K562 (cell line): ENCODE measurements at regions not wholly inside any gene's neighbourhood (a gene's known extent, or its start where the extent isn't known, plus 50 kb on each side); places are given as distances from the start of the nearest gene placed in this dataset.

Experiments
- ATAC-seq: fragments of 200-7000 bp; cut with Tn5 transposase; 3 replicates; pipeline ENCODE4 v1.9.1; 2020; ENCODE audit warnings: moderate library complexity
- BruUV-seq: library from RNA; stranded (reverse); fragments of 400-500 nt; replicated peaks from 2 replicates; lab custom pipeline; 2021; lab: Mats Ljungman, UMichigan
- CTCF ChIA-PET: fragments of 300-600 bp; formaldehyde crosslinking; extraction: SDS; loops from one replicate; lab custom pipeline; 2021; ENCODE audit warnings: low intra/inter-chr PET ratio; lab: Yijun Ruan, JAX
- POLR2A ChIA-PET: fragments of 300-600, 350-650 bp; sonication (Branson Sonifier 250); formaldehyde crosslinking; extraction: SDS; loops from one replicate; lab custom pipeline; 2021; ENCODE audit warnings: antibody characterized with exemption, inconsistent platforms; lab: Yijun Ruan, JAX
- DNase-seq, 4 experiments: peaks; one replicate each; pipeline versions ENCODE4 v3.0.0 to v3.0.0-alpha.2; 2011 to 2018; ENCODE audit warnings: low spot score in 3 of 4, mixed read lengths in 3 of 4; ENCODE audit errors: extremely low read depth in 1 of 4
- FAIRE-seq: peaks from 2 replicates; lab custom pipeline; 2011; peaks lifted over from hg19 to GRCh38; lab: Jason Lieb, UNC
- H2AFZ ChIP-seq: 2 replicates; pipeline ENCODE4 v1.6.0; 2011; ENCODE audit warnings: low read depth, low read length, control low read depth, inconsistent platforms
- H3K27ac ChIP-seq: fragments of 200-600 bp; 3 replicates; pipeline ENCODE4 v1.8.0; 2011; ENCODE audit warnings: low read depth, mild to moderate bottlenecking, control low read depth, inconsistent platforms, low read length, moderate library complexity, mixed read lengths; ENCODE audit errors: extremely low read depth
- H3K27me3 ChIP-seq, 2 experiments: fragments of 300-600 bp in 1 of 2; 2 replicates in 1 of 2; 3 replicates in 1 of 2; pipeline versions ENCODE4 v1.6.0 to v1.8.0; 2011; ENCODE audit warnings: inconsistent platforms in 2 of 2, low read length in 2 of 2, mild to moderate bottlenecking in 1 of 2, mixed read lengths in 1 of 2, moderate library complexity in 1 of 2; ENCODE audit not compliant: control insufficient read depth in 2 of 2, insufficient read depth in 2 of 2
- H3K36me3 ChIP-seq: fragments of 300-600 bp; 3 replicates; pipeline ENCODE4 v1.8.0; 2011; ENCODE audit warnings: mild to moderate bottlenecking, low read length, inconsistent platforms; ENCODE audit not compliant: control insufficient read depth, insufficient read depth
- H3K4me1 ChIP-seq, 2 experiments: fragments of 200-600 bp in 1 of 2; replicated peaks in 1 of 2; 2 replicates in 1 of 2; 3 replicates in 1 of 2; pipeline versions ENCODE4 v1.5.1 to v1.8.0; 2011; ENCODE audit warnings: inconsistent platforms in 2 of 2, low read length in 2 of 2, mild to moderate bottlenecking in 1 of 2, mixed read lengths in 1 of 2, moderate library complexity in 1 of 2; ENCODE audit not compliant: control insufficient read depth in 2 of 2, insufficient read depth in 2 of 2
- H3K4me2 ChIP-seq: 2 replicates; pipeline ENCODE4 v1.6.1; 2011; ENCODE audit warnings: low read length, control low read depth, inconsistent platforms, mixed read lengths; ENCODE audit not compliant: insufficient read depth
- H3K4me3 ChIP-seq: fragments of 200-600 bp; sonication (generic), shearing (Covaris generic); 2 replicates; pipeline ENCODE4 v1.5.1; 2016; ENCODE audit warnings: control low read depth, inconsistent platforms
- H3K79me2 ChIP-seq: fragments of 200-600 bp; 3 replicates; pipeline ENCODE4 v1.8.0; 2011; ENCODE audit warnings: low read length, inconsistent platforms; ENCODE audit not compliant: control insufficient read depth, insufficient read depth
- H3K9ac ChIP-seq, 2 experiments: 2 replicates each; pipeline versions ENCODE4 v1.6.0 to v1.6.1; 2011; ENCODE audit warnings: low read depth in 2 of 2, low read length in 2 of 2, control low read depth in 1 of 2, inconsistent platforms in 1 of 2, mild to moderate bottlenecking in 1 of 2, mixed read lengths in 1 of 2; ENCODE audit not compliant: insufficient read depth in 1 of 2
- H3K9me1 ChIP-seq: one replicate; pipeline ENCODE4 v1.6.0; 2011; ENCODE audit warnings: inconsistent platforms, mild to moderate bottlenecking, low read length, moderate library complexity; ENCODE audit not compliant: control insufficient read depth, insufficient read depth
- H3K9me3 ChIP-seq: replicated peaks from 2 replicates; pipeline ENCODE4 v1.5.1; 2011; ENCODE audit warnings: low read depth, low read length, inconsistent platforms; ENCODE audit not compliant: control insufficient read depth, insufficient read depth
- H4K20me1 ChIP-seq: replicated peaks from 2 replicates; pipeline ENCODE4 v1.6.1; 2011; ENCODE audit warnings: low read length, inconsistent platforms, mixed read lengths; ENCODE audit not compliant: control insufficient read depth, insufficient read depth
- DNMT1 ChIP-seq: fragments of 450-650 bp; IDR thresholded peaks from 2 replicates; pipeline ENCODE4 v1.6.1; 2016; ENCODE audit warnings: antibody characterized with exemption, mild to moderate bottlenecking
- HNRNPL ChIP-seq: fragments of 200-400 bp; formaldehyde crosslinking; IDR thresholded peaks from 2 replicates; pipeline ENCODE4 v1.6.1; 2017; ENCODE audit warnings: low read depth, mild to moderate bottlenecking, low read length
- LARP7 ChIP-seq: fragments of 450-650 bp; IDR thresholded peaks from 2 replicates; pipeline ENCODE4 v1.6.1; 2016
- MTA3 ChIP-seq: fragments of 450-650 bp; formaldehyde crosslinking; IDR thresholded peaks from 2 replicates; pipeline ENCODE4 v1.6.1; 2017; ENCODE audit warnings: mild to moderate bottlenecking, borderline replicate concordance
- NBN ChIP-seq: fragments of 450-650 bp; IDR thresholded peaks from 2 replicates; pipeline ENCODE4 v1.6.1; 2016; ENCODE audit warnings: low read depth, mild to moderate bottlenecking
- NFIC ChIP-seq: fragments of 450-650 bp; IDR thresholded peaks from 2 replicates; pipeline ENCODE4 v1.6.1; 2017; ENCODE audit warnings: mild to moderate bottlenecking, inconsistent platforms
- PYGO2 ChIP-seq: fragments of 450-650 bp; IDR thresholded peaks from 2 replicates; pipeline ENCODE4 v1.6.1; 2016; ENCODE audit warnings: mild to moderate bottlenecking, missing genetic modification characterization, moderate library complexity, missing compliant biosample characterization
- RBFOX2 ChIP-seq: fragments of 200-400 bp; formaldehyde crosslinking; IDR thresholded peaks from 2 replicates; pipeline ENCODE4 v1.6.1; 2017; ENCODE audit warnings: low read depth, mild to moderate bottlenecking, low read length, moderate library complexity
- SAP30 ChIP-seq: fragments of 200-600 bp; sonication (generic); IDR thresholded peaks from 2 replicates; pipeline ENCODE4 v1.6.1; 2012; ENCODE audit warnings: borderline replicate concordance, low read depth, mild to moderate bottlenecking, moderate library complexity, low read length, control low read depth, inconsistent platforms; ENCODE audit not compliant: insufficient read depth, poor library complexity, severe bottlenecking
- TGIF2 ChIP-seq: sonication (generic); formaldehyde crosslinking; IDR thresholded peaks from 2 replicates; pipeline ENCODE4 v1.8.1; 2022; ENCODE audit warnings: mild to moderate bottlenecking, missing genetic modification reagents, moderate library complexity
- TOE1 ChIP-seq, 2 experiments: fragments of 450-650 bp in 1 of 2; sonication (generic) in 1 of 2; formaldehyde crosslinking in 1 of 2; IDR thresholded peaks; 2 replicates each; pipeline versions ENCODE4 v1.7.1 to v1.8.0; 2016 to 2022; ENCODE audit warnings: borderline replicate concordance in 2 of 2, mild to moderate bottlenecking in 2 of 2, antibody characterized with exemption in 1 of 2, inconsistent platforms in 1 of 2, low read depth in 1 of 2, missing genetic modification reagents in 1 of 2, moderate library complexity in 1 of 2
- ZNF764 ChIP-seq: fragments of 250-450 bp; sonication (Bioruptor Pico); IDR thresholded peaks from 2 replicates; pipeline ENCODE4 v1.4.0; 2020; ENCODE audit warnings: low read depth, mild to moderate bottlenecking, moderate library complexity
- WGBS: fragments of 100-300 bp; shearing (Covaris generic); methylation state at CpG from one replicate; pipeline ENCODE4 v1.1.6; 2016; ENCODE audit warnings: low coverage, mixed read lengths; ENCODE audit not compliant: insufficient coverage; ENCODE audit errors: missing lambda C conversion rate; 5-methylcytosine and 5-hydroxymethylcytosine counted together
- in situ Hi-C: fragments of 300-500 bp; cut with MboI; formaldehyde crosslinking; loops from 4 replicates; pipeline ENCODE4 v1.15.0; 2018; ENCODE audit warnings: inconsistent platforms, mixed read lengths
- intact Hi-C: fragments of 100-400 bp; cut with micrococcal nuclease; formaldehyde crosslinking; loops from 2 replicates; pipeline ENCODE4 v1.14.2; 2022
- TF ChIP-seq, protein P1 (sequence below): fragments of 450-650 bp; formaldehyde crosslinking; IDR thresholded peaks from 2 replicates; pipeline ENCODE4 v1.4.0; 2020; ENCODE audit warnings: mild to moderate bottlenecking, moderate library complexity
- TF ChIP-seq, protein P2 (sequence below): fragments of 450-650 bp; formaldehyde crosslinking; IDR thresholded peaks from 2 replicates; pipeline ENCODE4 v1.4.0; 2022; ENCODE audit warnings: missing genetic modification characterization
- TF ChIP-seq, protein P3 (sequence below), 3 experiments: IDR thresholded peaks in 2 of 3; conservative IDR thresholded peaks in 1 of 3; 2 replicates each; pipeline ENCODE4 v1.5.1; 2011 to 2012; ENCODE audit warnings: low read length in 3 of 3, mild to moderate bottlenecking in 3 of 3, control low read depth in 2 of 3, improper control_type of control experiment in 1 of 3, inconsistent platforms in 1 of 3, low read depth in 1 of 3, mixed read lengths in 1 of 3, moderate library complexity in 1 of 3; ENCODE audit not compliant: insufficient read depth in 2 of 3

DNA sequence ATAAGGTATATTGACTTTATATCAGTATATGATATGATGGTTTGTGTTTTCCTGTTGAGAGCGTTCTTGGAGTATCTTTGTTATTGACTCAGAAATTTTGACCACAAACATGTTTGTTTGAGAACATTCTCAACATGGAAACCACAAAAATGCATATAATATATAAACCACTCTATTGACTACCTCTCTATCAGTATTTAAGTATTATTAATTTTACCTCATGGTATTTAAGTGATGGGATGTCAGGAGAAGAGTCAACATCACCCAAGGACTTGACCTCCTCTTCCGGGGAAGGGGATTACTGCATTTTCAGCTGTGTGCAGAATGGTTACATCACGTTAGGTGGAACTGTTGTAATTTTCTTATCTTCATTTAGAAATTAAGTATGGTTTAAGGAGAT lies 54.3 kb upstream of the PUDP start (continued):
- no peak for TF ChIP-seq TOE1 (IDR thresholded peaks at IDR 0.05; ENCODE audit: borderline replicate concordance)
- no peak for TF ChIP-seq TOE1 (CRISPR knock-in tag; IDR thresholded peaks at IDR 0.05; ENCODE audit: borderline replicate concordance, low read depth)

DNA sequence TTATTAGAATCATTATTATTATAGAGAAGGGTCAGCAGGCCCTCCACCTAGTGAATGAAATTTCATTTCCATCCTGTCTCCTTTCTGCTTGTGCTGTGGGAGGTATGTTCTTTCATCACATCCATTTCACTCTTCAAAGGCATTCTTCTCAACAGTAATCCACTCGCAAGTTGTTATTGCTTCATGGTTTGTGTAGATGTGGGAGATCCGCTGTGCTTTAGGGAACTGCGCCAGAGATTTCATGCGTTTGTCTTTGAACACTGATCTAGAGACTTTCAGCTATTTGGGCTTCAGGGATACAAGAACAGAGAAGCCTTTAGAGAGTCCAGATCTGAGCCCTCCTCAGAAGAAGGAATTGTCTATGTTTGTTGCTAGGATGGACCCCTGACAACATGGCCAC lies 53.5 kb upstream of the PUDP start:
- H3K27ac ChIP-seq, result no peak overlapping the region
- H3K9me1 ChIP-seq, result no peaks in the 10 kb centered on the region
- ChIA-PET POLR2A (no interaction called here), CTCF (no interaction called here)
- no TSS peak for BruUV-seq
- no peak overlapping the region for H2AFZ ChIP-seq
- H3K9ac ChIP-seq, result no peak overlapping the region
- no peaks in the 10 kb centered on the region for H3K27me3 ChIP-seq
- no peaks in the 10 kb centered on the region for H3K9me3 ChIP-seq
- FAIRE-seq (no peak), ATAC-seq (no peak), DNase-seq (no peak)
- in situ Hi-C loops, result no loop called here
- H3K4me1 ChIP-seq, result no peaks in the 10 kb centered on the region
- no peak overlapping the region for H3K4me2 ChIP-seq
- H4K20me1 ChIP-seq, result no peaks in the 10 kb centered on the region
- H3K79me2 ChIP-seq, result no peaks in the 10 kb centered on the region
- H3K36me3 ChIP-seq, result no peaks in the 10 kb centered on the region
- H3K4me3 ChIP-seq, result no peak overlapping the region
- intact Hi-C loops, result no loop called here
- 0% methylated on average over 3 of the region's 4 CpGs for WGBS
- TF ChIP-seq, protein P1, sequence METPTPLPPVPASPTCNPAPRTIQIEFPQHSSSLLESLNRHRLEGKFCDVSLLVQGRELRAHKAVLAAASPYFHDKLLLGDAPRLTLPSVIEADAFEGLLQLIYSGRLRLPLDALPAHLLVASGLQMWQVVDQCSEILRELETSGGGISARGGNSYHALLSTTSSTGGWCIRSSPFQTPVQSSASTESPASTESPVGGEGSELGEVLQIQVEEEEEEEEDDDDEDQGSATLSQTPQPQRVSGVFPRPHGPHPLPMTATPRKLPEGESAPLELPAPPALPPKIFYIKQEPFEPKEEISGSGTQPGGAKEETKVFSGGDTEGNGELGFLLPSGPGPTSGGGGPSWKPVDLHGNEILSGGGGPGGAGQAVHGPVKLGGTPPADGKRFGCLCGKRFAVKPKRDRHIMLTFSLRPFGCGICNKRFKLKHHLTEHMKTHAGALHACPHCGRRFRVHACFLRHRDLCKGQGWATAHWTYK (CRISPR knock-in tag), result no peak
- TF ChIP-seq, protein P2, sequence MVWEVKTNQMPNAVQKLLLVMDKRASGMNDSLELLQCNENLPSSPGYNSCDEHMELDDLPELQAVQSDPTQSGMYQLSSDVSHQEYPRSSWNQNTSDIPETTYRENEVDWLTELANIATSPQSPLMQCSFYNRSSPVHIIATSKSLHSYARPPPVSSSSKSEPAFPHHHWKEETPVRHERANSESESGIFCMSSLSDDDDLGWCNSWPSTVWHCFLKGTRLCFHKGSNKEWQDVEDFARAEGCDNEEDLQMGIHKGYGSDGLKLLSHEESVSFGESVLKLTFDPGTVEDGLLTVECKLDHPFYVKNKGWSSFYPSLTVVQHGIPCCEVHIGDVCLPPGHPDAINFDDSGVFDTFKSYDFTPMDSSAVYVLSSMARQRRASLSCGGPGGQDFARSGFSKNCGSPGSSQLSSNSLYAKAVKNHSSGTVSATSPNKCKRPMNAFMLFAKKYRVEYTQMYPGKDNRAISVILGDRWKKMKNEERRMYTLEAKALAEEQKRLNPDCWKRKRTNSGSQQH (CRISPR knock-in tag), result no peak
- TF ChIP-seq SAP30 (no peak), ZNF764 (no peak), NFIC (no peak), MTA3 (no peak), HNRNPL (no peak), TGIF2 (CRISPR knock-in tag) (no peak), PYGO2 (tag) (no peak), LARP7 (no peak), RBFOX2 (no peak), NBN (no peak), DNMT1 (no peak)
- TF ChIP-seq, protein P3, sequence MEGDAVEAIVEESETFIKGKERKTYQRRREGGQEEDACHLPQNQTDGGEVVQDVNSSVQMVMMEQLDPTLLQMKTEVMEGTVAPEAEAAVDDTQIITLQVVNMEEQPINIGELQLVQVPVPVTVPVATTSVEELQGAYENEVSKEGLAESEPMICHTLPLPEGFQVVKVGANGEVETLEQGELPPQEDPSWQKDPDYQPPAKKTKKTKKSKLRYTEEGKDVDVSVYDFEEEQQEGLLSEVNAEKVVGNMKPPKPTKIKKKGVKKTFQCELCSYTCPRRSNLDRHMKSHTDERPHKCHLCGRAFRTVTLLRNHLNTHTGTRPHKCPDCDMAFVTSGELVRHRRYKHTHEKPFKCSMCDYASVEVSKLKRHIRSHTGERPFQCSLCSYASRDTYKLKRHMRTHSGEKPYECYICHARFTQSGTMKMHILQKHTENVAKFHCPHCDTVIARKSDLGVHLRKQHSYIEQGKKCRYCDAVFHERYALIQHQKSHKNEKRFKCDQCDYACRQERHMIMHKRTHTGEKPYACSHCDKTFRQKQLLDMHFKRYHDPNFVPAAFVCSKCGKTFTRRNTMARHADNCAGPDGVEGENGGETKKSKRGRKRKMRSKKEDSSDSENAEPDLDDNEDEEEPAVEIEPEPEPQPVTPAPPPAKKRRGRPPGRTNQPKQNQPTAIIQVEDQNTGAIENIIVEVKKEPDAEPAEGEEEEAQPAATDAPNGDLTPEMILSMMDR (IDR thresholded peaks at IDR 0.05 in 2 of 3, conservative IDR thresholded peaks at IDR 0.05 in 1 of 3; ENCODE audit: insufficient read depth in 2 of 3, low read depth in 1 of 3, low read length in 3 of 3), result no peak
